ENCODE measurements at regions not wholly inside any gene's neighbourhood (a gene's known extent, or its start where the extent isn't known, plus 50 kb on each side); places are given as distances from the start of the nearest gene placed in this dataset.

DNA sequence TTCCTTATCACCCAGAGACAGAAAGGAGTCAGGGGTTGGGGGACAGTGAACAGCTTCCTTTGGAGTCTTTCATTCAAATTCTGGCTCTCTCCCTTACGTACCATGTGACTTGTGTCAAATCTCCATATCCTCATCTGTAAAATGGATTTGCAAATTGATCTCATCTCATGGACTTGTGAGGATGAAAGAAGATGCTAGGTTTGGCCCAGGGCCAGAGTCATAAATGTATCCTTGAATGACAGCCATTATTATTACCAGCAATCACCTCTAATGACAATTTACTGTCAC is 67.8 kb upstream of the POLG start:
- peaks cover 21% of the 10 kb centered on the region for H3K27me3 ChIP-seq (ENCODE audit: insufficient read depth, poor library complexity, severe bottlenecking)
- DNase-seq (ENCODE audit: low read depth in 1 of 2, low spot score in 1 of 2): no peak
- no peak overlapping the region for H3K4me3 ChIP-seq (replicated peaks; ENCODE audit: insufficient read depth, low read length)
- H3K27ac ChIP-seq (replicated peaks): no peak overlapping the region
- TF ChIP-seq, protein P1, sequence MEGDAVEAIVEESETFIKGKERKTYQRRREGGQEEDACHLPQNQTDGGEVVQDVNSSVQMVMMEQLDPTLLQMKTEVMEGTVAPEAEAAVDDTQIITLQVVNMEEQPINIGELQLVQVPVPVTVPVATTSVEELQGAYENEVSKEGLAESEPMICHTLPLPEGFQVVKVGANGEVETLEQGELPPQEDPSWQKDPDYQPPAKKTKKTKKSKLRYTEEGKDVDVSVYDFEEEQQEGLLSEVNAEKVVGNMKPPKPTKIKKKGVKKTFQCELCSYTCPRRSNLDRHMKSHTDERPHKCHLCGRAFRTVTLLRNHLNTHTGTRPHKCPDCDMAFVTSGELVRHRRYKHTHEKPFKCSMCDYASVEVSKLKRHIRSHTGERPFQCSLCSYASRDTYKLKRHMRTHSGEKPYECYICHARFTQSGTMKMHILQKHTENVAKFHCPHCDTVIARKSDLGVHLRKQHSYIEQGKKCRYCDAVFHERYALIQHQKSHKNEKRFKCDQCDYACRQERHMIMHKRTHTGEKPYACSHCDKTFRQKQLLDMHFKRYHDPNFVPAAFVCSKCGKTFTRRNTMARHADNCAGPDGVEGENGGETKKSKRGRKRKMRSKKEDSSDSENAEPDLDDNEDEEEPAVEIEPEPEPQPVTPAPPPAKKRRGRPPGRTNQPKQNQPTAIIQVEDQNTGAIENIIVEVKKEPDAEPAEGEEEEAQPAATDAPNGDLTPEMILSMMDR (IDR thresholded peaks at IDR 0.05; ENCODE audit: insufficient read depth, low read length): no peak
- TF ChIP-seq, protein P2, sequence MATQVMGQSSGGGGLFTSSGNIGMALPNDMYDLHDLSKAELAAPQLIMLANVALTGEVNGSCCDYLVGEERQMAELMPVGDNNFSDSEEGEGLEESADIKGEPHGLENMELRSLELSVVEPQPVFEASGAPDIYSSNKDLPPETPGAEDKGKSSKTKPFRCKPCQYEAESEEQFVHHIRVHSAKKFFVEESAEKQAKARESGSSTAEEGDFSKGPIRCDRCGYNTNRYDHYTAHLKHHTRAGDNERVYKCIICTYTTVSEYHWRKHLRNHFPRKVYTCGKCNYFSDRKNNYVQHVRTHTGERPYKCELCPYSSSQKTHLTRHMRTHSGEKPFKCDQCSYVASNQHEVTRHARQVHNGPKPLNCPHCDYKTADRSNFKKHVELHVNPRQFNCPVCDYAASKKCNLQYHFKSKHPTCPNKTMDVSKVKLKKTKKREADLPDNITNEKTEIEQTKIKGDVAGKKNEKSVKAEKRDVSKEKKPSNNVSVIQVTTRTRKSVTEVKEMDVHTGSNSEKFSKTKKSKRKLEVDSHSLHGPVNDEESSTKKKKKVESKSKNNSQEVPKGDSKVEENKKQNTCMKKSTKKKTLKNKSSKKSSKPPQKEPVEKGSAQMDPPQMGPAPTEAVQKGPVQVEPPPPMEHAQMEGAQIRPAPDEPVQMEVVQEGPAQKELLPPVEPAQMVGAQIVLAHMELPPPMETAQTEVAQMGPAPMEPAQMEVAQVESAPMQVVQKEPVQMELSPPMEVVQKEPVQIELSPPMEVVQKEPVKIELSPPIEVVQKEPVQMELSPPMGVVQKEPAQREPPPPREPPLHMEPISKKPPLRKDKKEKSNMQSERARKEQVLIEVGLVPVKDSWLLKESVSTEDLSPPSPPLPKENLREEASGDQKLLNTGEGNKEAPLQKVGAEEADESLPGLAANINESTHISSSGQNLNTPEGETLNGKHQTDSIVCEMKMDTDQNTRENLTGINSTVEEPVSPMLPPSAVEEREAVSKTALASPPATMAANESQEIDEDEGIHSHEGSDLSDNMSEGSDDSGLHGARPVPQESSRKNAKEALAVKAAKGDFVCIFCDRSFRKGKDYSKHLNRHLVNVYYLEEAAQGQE (IDR thresholded peaks at IDR 0.05; ENCODE audit: insufficient replicate concordance, low read depth): no peak
- TF ChIP-seq POLR2AphosphoS5 (IDR thresholded peaks at IDR 0.05; ENCODE audit: low read depth) (no peak), SPI1 (IDR thresholded peaks at IDR 0.05; ENCODE audit: borderline replicate concordance, low read depth) (no peak), GABPA (IDR thresholded peaks at IDR 0.05; ENCODE audit: low read depth) (no peak)

DNA sequence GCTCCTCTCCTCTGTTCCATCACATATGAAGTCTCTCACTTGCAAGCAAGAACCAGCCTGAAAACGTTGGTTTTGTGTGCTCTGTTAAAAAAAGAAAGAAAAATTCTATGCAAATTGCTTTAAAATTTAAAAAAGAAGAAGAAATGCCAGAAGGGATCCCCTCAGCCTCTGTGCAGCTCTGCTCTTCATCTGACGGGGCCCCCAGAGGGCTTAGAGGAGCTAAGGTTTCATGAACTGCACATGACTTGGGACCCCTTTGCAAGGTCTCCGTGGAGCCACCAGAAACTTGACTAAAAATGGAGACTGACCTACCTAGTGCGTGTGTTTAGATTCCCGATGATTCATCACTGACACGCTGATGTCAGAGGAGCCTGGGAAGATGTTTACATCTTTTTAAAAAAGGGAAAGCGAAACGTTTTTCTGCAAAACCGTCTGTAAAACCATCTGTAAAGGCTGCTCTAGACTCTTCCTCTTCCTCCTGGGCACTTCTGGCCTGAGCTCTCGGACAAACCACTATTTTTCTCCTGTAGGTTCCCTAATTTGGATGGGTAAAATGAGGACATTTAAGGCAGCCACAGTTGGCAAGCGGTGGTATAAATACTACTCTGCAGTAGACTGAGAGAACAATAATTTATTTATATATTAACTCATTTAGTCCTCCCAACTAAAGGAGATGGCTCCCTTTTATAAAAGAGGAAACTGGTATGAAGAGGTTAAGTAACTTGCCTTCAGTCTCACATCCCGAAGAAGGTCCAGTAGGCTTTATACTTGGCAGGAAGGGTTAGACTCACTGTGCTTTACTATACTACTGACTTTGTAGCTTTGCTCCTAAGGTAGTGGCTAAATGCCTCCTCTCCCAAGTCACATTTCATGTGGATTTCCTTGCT is 67.2 kb upstream of the POLG start:
- H3K27me3 ChIP-seq (ENCODE audit: insufficient read depth, poor library complexity, severe bottlenecking): peaks cover 16% of the 10 kb centered on the region
- TF ChIP-seq SPI1 (IDR thresholded peaks at IDR 0.05; ENCODE audit: borderline replicate concordance, low read depth) (peak; percentile 56; the same call in 1 of the 2 replicates), GABPA (IDR thresholded peaks at IDR 0.05; ENCODE audit: low read depth) (no peak)
- TF ChIP-seq, protein P1 (IDR thresholded peaks at IDR 0.05; ENCODE audit: insufficient read depth, low read length): no peak
- no peak overlapping the region for H3K27ac ChIP-seq (replicated peaks)
- DNase-seq (ENCODE audit: low read depth in 1 of 2, low spot score in 1 of 2): peak; percentile 60 to 65
- H3K4me3 ChIP-seq (replicated peaks; ENCODE audit: insufficient read depth, low read length): peak overlapping the region; percentile 3

DNA sequence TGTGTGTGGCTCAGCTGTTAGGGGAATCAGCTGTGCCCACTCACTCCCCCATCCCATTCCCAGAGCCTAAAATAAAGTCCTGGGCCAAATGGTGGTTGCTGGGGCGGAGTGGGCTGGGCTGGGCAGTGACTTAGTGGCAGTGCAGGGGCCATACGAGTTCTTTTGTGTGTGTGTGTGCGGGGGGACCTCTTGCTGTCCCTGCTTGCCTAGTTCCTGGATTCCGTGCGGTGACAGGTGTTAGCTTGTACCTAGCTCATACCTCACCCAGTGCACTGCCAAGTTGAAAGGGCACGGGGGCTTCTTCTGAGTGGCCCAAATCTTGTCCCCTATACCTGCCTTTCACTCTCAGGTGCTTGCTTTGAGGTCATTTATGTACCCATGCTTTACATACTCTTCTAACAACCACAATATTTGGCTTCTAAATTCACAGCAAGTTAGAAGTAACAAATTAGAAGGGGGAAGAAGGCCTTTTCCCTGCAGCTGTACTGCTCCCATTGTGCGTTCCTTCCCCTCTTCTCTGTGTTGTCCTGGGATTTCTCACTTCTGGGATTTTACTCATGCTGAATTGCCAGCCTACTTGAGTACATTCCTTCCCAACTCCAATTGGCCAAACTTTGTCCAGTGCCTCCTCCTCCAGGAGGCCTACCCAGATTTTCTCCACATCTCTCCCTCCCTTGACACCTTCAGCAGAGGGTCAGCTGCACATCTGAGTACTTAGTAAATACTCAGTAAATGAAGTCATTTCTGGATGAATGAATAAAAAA is 66.3 kb upstream of the POLG start:
- peaks cover 6% of the 10 kb centered on the region for H3K27me3 ChIP-seq (ENCODE audit: insufficient read depth, poor library complexity, severe bottlenecking)
- no peak overlapping the region for H3K27ac ChIP-seq (replicated peaks)
- no peak overlapping the region for H3K4me3 ChIP-seq (replicated peaks; ENCODE audit: insufficient read depth, low read length)
- TF ChIP-seq GABPA (IDR thresholded peaks at IDR 0.05; ENCODE audit: low read depth): no peak
- TF ChIP-seq POLR2AphosphoS5 (IDR thresholded peaks at IDR 0.05; ENCODE audit: low read depth): no peak
- TF ChIP-seq, protein P1 (IDR thresholded peaks at IDR 0.05; ENCODE audit: insufficient read depth, low read length): no peak
- TF ChIP-seq SPI1 (IDR thresholded peaks at IDR 0.05; ENCODE audit: borderline replicate concordance, low read depth): no peak
- TF ChIP-seq, protein P2 (IDR thresholded peaks at IDR 0.05; ENCODE audit: insufficient replicate concordance, low read depth): no peak
- DNase-seq (ENCODE audit: low read depth in 1 of 2, low spot score in 1 of 2): no peak

Data from HL-60 (cell line).